ENCODE measurements at regions not wholly inside any gene's neighbourhood (a gene's known extent, or its start where the extent isn't known, plus 50 kb on each side); places are given as distances from the start of the nearest gene placed in this dataset.

DNA sequence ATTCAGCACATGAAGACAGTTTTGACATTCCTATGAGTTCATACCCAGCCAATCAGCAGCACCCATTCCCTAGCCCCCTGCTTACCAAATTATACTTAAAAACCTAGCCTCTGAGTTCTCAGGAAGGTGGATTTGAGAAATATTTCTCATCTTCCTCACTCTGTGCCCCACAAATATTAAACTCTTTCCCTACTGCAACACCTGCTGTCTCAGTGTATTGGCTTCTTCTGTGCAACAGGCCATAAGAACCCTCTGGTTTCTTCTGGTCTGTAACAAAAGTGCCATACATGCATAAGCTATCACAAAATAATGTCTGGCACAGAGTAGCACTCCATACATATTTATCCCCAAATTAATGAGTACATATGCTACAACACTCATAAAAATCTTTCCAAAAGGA lies 387.4 kb upstream of the CAMK1G start:
- TF ChIP-seq, protein P1, sequence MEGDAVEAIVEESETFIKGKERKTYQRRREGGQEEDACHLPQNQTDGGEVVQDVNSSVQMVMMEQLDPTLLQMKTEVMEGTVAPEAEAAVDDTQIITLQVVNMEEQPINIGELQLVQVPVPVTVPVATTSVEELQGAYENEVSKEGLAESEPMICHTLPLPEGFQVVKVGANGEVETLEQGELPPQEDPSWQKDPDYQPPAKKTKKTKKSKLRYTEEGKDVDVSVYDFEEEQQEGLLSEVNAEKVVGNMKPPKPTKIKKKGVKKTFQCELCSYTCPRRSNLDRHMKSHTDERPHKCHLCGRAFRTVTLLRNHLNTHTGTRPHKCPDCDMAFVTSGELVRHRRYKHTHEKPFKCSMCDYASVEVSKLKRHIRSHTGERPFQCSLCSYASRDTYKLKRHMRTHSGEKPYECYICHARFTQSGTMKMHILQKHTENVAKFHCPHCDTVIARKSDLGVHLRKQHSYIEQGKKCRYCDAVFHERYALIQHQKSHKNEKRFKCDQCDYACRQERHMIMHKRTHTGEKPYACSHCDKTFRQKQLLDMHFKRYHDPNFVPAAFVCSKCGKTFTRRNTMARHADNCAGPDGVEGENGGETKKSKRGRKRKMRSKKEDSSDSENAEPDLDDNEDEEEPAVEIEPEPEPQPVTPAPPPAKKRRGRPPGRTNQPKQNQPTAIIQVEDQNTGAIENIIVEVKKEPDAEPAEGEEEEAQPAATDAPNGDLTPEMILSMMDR (conservative IDR thresholded peaks at IDR 0.05; ENCODE audit: low read length): no peak
- TF ChIP-seq EZH2phosphoT487 (IDR thresholded peaks at IDR 0.05; ENCODE audit: borderline replicate concordance, low read depth, low read length): no peak
